ENCODE measurements at regions not wholly inside any gene's neighbourhood (a gene's known extent, or its start where the extent isn't known, plus 50 kb on each side); places are given as distances from the start of the nearest gene placed in this dataset.
"Not testable (repeated sequence)": the region's sequence is repeated elsewhere in the genome, so short reads cannot be mapped to it uniquely, and the experiment has no call there.

DNA sequence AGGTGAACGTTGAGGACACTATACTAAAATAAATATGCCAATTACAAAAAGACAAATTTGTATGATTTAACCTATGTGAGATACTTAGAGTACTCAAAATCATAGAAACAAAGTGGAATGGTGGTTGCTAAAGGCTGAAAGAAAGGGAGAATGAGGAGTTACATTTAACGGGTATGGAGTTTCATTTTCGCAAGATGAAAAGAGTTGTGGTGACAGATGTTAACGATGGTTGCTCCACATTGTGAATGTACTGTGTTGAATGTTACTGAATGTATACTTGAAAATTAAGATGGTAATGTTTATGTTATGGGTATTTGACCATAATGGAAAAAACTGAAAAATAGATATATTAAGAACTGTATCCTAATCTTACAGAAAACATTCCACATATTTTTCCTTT lies 51.3 kb upstream of the MOCS2 start:
- no peak for DNase-seq

DNA sequence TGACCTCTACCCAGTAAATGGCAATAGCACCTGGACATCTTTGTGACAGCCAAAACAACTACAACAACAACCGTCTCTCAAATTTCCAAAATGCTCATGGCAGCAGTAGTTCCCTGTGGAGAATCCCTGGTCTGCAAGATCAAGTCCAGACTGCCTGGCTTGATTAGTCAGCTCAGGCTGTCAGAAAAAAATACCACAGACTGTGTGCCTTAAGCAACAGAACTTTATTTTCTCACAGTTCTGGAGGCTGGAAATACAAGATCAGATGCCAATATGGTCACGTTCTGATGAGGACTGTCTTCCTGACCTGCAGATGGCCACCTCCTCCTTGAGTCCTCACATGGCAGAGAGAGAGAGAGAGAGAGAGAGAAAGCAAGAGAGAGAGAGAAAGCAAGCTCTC lies 52.3 kb upstream of the MOCS2 start:
- DNase-seq, result no peak

DNA sequence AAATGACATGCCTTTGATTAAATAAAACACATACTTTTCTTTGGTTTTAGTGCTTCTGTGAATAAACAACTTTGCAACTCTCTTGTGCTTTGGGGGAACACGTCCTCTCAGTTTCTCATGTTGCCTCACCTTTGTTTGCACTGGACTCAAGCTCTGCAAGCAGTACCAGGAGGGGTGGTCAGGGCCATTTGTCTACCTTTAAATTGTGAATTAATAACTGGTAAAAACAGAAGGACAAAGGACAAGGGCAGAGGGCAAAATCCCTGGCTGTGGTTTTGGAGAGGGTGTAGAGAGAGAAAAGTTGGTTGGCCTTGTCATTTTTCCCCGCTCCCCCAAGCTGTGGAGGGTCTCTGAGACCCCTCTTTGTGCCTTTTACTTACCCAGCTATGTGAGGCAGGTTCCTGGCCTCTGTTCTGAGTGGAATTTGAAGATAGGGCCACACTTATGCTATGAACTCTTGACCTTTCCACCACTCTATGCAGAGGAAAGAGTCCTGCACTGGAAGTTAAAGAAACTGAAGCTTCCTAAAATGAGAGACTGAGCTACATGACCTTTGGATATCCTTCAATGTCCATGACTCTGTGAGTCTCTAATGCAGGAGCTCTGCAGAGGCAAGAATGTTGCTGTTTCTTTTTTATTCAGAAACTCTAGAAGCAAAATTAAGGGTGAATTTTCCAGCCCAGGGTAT lies 55.1 kb upstream of the MOCS2 start:
- no peak for DNase-seq

DNA sequence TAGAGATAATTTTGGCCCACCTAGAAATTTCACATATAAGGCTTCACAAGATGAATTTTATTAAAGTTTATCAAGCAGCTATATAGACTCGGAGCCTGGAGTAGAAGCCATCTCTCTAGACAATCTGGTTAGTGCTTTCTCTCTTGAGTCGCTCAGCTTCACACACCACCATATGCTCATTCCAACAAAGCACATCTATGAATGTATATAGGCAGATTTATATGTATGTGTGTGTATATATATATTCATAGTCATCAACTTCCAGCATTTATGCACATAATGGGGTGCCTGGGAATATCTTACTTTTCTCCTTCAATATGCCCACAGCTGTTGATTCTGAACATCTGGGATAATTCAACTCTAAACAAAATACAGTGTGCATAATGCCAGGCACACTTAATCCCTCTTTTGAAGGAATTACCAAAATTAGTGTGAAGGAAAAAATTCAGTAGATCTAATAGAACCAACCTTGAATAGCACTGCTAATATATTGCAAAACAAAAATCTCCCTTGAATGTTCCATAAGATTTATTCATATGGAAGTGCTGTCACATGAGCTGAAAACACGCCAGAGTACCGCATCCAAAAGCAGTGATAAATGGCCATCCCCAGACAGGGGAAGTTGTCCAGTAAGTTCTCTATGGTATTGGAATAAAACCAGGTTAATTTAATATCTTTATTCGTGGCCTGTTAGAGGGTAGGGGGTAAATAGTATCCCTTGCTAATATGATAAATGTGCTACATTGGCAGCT lies 56.0 kb upstream of the MOCS2 start:
- DNase-seq, result peak; percentile 63

DNA sequence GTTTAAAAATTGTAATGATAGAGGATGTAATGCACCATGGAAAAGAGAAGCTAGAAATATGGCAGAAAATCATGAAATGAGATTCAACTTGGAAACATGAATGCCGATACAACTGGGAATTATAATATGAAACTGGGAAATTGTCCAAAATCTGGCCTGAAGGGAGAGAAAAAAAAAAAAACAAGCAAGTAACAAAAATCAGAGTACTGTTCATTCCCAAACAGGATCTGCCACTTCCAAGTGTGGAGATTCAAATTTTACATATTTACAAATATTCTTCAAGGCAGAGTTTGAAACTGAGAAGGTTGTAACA lies 56.6 kb upstream of the MOCS2 start:
- peak; percentile 71 for DNase-seq

DNA sequence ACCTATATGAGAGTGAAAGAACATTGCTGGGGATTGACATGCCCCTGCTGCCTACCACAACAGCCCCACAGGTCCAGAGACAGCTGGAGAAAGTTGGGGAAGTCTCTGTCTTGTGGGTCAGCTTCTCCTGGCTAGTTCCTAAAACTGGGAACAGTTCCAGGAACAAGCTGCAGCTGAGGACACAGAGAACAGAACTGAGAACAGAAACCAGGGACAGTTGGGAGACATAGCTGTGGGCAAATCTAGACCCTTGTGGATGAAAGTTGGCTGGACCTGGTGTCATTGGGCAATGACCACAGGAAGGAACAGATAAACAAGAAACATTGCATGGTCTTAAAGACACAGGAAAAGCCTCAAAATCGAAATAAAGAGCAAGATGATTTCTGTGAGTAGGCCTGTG lies 58.3 kb upstream of the MOCS2 start:
- DNase-seq, result peak; percentile 34

DNA sequence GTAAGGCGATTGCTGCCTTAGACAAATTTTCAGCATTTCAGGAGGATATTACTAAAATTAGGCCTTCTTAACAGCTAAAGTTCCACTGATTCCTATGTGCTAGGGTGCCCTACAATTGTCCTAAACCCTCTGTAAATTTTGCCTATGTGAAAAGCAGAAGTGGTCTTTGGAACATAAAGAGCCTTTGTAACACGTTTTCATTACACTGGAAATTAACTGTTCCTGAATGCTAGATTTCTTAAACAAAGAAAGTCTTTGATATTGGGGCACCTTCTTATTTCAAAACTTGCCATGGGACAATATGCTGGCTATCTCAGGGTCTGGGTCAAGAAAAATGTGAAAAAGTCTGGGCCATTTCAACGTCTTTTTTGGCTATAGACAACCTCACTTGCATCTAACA lies 60.4 kb upstream of the MOCS2 start:
- DNase-seq, result no peak

DNA sequence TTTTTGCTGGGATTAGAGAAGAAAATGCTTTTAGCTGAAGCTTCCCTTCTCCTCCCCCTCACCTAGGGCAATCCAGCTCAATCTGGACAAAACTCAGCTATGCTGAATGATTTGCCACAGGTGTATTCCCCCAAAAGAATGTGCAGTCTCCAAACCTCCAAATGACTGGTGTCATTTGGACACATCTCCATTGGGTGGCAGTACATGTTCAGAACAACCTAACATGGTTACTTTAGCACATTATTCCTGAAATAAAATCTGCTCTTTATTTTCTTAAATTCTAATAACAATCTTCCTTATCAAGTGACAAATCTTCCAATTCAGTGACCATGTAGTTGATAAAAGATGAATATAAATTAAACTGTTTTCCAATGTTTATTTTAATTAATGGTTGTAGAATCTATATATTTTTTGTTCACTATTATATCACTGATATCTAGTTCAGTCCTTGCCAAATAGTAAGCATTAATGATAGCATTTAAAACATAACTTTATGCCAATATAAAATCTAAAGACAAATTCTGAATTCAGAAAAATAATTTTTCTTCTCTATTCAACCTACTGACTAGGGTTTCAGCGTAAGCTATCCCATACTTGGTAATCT lies 61.3 kb upstream of the MOCS2 start:
- DNase-seq, result peak; percentile 34

DNA sequence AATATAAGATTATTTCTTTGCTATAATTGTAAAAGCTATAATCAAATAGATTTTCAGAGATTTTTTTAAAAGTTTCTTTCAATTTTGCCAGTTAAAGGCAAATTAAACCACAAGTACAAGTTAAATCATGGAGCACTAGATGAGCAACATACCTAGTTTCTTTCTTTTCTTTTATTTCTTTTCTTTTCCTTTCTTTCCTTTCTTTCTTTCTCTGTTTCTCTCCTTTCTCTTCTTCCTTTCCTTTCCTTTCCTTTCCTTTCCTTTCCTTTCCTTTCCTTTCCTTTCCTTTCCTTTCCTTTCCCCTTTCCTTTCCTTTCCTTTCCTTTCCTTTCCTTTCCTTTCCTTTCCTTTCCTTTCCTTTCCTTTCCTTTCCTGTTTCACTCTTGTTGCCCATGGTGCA lies 62.5 kb upstream of the MOCS2 start:
- not testable (repeated sequence) for DNase-seq

DNA sequence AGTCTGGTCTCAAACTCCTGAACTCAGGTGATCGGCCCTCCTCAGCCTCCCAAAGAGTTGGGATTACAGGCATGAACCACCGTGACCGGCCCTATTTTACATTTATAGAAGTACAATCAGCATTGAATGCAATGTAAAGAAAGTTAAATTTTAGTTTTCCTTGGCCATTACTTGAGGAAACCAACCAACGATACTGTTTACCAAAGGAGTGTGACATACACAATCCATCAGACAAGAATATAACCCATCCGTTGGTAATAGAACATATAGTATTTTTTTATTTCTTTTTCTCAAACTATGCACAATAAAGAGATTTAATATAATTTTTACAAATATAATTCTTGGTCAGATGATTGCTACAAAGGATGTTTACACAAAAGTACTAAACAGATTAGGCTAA lies 63.1 kb upstream of the MOCS2 start:
- no peak for DNase-seq

DNA sequence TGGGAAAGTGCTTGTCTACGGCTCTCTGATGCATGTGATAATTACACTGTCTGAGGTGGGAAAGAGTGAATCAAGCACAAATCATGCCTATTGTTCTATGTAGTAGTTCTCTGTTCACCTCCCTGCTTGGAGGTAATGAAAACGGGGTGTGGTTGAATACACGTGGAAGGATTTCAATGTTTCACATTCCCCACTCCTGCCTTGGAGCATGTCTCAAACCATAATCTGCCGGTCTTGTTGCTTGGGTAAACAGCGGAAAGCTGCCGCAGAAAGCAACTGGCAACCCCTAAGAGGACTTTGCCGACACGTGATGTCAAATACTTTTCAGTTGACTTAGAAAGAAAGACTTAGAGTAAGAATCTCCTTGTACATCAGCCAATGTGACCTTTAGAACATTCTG lies 63.5 kb upstream of the MOCS2 start:
- no peak for DNase-seq

DNA sequence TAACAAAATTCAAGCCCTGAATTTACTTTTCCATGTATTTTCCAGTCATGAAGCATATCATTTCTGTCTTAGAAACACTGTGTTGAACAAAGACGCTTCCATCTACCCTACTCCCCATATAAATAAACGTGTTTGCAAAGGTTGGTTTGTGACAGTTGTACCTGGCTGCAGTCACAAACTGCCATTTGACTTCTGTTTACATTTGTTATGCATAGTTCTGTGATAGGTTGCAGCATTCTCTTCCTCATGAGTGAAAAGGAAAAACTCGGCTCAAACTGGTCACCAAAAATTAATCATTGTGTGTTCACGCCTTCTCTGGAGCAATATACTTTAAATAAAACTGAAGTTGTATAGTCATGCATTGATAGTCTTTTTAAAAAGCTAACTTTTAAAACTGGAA lies 69.3 kb upstream of the MOCS2 start:
- no peak for DNase-seq

DNA sequence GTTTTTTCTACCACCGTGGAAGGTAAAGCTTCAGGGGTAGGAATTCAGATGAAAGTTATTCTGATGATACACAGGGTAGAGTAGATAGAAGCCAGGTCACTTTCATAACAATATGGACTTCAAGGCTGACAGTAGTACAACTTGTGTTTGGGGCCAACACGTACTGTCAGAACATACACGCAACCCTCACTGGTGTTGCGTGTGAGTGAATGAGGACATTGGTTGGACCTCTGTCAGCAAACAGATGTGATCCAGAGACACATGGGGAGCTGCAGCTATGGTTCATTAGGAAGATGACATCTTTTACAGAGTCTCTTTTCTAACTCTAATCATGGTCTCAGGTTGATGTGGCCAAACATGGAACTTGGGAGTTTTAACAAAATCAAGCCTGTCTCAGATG lies 70.1 kb upstream of the MOCS2 start:
- DNase-seq, result no peak

DNA sequence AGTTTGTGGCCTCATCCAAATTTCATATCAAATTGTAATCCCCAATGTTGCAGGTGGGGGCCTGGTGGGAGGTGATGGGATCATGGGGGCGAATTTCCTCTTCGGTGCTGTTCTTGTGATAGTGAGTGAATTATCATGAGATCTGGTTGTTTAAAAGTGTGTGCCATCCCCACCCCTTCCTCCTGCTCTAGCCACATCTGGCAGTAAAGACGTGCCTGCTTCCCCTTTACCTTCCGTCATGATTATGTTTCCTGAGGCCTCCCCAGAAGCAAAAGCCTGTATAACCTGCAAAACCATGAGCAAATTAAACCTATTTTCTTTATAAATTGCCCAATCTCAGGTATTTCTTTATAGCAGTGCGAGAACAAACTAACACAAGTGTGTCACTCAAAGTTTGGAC lies 71.0 kb upstream of the MOCS2 start:
- DNase-seq, result no peak

DNA sequence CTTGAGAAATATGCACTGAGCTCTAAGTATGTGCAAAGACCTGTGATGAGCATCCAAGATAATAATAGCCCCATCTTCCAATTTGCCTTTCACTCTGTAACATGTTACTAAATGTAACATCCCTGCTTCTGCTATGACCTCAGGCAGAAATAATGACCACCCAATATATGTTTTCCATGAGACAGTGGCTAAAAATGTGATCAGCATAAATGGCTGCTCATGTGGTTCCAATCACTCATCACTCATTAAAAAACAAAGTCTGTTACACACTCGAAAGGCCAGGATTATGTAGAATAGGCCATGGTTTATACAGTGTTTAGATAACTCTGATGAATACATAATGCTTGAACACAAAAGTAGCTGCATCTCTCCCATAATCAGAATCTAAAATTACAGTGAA lies 71.4 kb upstream of the MOCS2 start:
- DNase-seq, result no peak

DNA sequence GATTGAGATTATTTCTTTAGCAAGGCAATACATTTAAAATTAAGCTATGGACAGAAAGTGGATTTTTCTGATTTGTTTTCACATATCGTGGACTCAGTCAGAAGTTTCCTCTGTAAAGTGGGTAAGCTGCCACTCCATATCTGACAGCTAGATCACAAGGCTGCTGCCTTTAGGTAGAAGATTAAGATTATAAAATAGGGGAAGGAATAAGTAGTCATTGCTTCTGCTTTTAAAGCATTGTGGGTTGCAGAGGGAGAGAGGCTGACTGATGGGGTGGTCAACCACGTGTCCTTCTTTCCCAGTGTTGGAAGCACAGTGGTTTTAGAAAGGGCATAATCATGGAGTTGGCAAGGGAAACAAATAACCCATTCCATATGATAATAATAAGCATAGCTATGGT lies 74.3 kb upstream of the MOCS2 start:
- no peak for DNase-seq

DNA sequence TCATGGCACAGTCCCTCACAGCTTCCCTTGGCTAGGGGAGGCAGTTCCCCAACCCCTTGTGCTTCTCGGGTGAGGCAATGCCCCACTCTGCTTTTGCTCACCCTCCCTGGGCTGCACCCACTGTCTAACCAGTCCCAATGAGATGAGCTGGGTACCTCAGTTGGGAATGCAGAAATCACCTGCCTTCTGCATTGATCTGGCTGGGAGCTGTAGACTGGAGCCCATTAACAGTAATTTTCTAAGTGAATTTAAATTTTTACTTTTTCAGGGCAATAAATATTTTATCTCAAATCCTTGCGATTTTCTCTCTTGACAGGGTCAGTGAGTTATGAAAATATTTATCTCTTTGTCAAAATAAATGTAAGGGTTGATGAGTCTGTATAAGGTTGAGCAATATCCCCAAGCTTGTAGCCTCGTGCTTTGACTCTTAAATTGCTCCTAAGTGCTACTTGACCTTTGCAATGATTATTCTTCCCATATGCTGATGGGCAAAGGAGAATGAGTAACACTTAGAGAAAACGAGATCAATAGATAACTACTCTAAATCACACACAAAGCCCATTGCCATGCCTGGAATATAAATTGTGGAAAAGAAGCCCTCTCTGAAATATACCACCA lies 82.1 kb upstream of the MOCS2 start:
- no peak for DNase-seq

DNA sequence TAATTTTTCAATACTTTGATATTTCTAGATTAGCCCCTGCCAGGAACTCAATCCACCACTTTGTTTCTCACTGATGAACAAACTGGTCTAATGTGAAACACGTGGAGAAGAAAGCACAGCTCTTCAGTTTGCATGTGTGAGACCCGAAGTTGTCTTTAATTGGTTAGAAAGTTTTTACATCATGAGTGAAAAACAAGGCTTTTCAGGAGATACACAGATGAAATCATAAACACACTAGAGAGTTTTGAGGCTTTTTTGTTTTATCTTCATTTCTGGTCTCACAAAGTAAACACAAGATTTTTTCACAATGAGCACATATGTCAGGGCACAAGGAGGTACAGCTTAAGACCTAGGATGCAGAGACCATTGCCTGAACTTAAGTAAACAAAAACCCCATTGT lies 84.5 kb upstream of the MOCS2 start:
- DNase-seq, result no peak

DNA sequence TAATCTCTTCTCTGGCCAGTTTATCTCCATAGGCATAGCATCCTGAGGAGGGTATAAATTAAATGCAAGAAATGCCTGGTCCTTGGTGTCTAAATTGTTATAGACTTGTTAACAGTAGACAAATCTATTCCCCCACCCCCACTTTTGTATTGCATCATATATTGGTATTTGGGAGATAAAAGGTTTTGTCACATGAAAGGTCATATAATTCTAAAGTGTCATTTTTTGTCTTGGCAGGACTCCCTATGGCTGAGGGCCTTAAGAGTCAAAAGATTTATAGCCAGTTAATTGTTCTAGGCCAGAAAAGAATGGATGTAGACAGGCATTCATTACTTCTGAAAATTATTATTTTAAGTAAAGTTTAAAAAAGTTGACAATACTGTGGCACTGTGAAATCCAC lies 90.3 kb upstream of the MOCS2 start:
- DNase-seq, result no peak

DNA sequence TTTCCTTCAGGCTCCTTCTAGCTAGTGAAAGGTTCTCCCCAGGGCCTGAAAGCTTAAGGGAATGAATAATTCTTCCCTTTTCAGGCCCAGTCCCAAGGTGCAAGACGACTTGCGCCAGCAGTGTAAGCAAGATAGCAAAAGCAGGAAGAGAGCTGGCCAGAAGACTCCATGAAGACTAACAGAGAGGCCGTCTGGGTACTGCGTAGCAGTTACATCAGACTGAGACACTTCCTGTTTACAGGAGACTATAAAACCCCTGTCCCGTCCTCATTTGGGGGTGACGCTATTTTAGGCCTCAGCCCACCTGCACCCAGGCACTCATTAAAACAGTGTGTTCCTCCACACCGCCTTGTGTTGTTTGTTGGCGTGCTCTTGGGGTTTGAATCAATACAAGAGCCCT lies 90.7 kb upstream of the MOCS2 start:
- DNase-seq, result no peak

DNA sequence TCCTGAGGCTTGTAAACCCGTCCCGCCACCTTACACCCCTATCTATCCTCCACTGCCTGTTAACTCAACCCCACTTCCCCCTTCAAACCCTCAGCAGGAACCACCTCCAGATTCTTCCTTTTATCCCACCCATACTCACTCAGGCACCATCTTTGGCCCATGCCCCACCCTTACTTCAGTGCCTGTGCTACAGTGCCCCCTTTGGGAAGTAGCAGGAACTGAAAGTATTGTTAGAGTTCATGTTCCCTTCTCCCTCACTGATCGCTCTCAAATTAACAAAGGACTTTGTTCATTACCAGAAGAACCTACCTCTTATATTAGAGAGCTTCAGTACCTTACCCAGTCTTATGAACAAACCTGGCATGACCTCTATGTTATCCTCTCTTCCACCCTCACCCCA lies 92.2 kb upstream of the MOCS2 start:
- no peak for DNase-seq

DNA sequence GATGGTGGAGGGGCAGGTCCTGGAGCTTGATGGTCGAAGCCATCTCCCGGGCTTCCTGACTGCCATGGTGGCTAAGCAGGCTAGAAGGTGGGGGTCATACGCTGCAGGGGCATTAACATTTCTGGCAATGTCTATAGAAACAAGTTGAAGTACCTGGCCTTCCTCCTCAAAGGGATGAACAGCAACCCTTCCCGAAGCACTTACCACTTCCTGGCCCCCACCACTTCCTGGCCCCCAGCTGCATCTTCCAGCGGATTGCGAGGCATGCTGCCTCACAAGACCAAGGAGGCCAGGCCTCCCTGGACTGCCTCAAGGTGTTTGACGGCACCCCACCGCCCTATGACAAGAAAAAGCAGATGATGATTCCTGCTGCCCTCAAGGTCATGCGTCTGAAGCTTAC lies 97.0 kb upstream of the MOCS2 start:
- no peak for DNase-seq

DNA sequence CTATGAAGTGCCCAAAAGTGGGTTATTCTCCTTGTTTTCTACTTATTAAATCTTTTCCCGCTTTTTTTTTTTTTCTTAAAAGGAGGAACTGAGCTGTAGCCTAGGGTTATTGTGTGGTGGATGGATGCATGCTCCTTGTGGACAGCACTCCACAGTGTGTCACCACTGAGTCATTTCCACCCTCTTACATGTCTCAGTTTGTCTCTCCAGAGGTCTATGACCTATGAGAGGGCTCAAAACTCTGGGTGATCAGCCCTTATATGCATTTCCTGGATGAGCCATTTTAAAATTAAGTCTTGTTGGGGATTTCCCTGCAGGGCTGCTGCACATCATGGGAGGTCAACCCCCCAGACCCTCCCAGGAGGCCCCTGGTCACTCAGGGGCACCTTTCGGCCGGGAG lies 102.2 kb upstream of the MOCS2 start:
- no peak for DNase-seq

DNA sequence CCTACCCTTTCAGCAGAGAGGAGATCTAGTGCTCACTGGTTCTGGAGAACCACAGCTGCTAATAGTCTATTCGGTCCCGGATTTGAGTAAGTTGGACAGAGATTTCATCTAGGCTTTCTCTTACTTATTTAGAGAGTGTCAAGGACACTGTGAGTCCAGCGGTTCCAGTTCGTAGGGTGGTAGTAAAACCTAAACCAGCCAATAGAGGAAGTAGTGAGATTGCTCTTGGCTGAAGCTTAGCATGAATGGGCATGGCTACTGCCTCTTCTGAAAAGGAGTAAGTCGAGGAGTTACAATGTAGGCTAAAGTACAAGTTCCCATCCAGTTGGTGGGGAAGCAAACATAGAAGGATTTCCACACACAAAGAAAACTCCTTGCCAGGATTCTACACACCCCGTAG lies 109.6 kb upstream of the MOCS2 start:
- DNase-seq, result no peak
